ENCODE measurements at regions not wholly inside any gene's neighbourhood (a gene's known extent, or its start where the extent isn't known, plus 50 kb on each side); places are given as distances from the start of the nearest gene placed in this dataset.

DNA sequence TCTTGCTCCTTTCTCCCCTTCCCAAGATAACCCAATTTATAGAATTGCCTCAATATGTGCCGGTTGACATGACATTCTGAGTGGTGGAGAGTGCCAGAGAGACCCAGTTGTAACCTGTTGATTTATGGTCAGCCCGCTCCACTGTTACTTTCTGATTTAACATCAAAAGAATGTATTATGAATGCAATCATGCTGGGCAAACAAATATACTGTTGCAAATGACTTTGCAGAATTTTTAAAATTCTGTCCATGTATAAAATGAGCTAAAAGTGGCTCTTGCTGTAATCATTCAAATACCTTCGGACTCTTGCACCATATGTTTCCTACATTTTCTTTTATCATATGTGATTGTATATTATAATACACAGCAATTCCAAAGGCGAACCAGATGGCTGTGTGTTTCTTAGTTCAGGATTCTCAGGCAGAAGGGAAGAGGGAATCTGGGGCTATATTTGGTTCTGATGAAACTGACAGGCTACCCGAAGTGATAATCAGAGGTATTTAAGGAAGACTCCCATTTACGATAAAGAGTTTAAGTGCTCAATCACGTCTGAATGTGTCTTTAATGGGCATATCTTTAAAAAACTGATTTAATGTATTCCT, 131.7 kb downstream of the CLCN4 start:
- H3K36me3 ChIP-seq (ENCODE audit: insufficient read depth, low read length), result no peaks in the 10 kb centered on the region
- H3K4me3 ChIP-seq (ENCODE audit: low read length), result no peak overlapping the region
- no peak overlapping the region for H3K9ac ChIP-seq (ENCODE audit: low read depth, low read length)
- H3K27me3 ChIP-seq (ENCODE audit: control insufficient read depth, insufficient read depth, low read length), result no peaks in the 10 kb centered on the region
- H3K4me1 ChIP-seq (ENCODE audit: control insufficient read depth, insufficient read depth, low read length), result no peaks in the 10 kb centered on the region
- no peaks in the 10 kb centered on the region for H3K9me3 ChIP-seq (replicated peaks; ENCODE audit: low read length)
- H3K4me2 ChIP-seq (ENCODE audit: low read length), result no peak overlapping the region

GRCh38 chrX:10296576-10296975, 139.8 kb downstream of the CLCN4 start:
- Histone ChIP-seq H3K4me3 (ENCODE audit: low read length) (no peak overlapping the region), H3K4me2 (ENCODE audit: low read length) (no peak overlapping the region), H3K27me3 (ENCODE audit: control insufficient read depth, insufficient read depth, low read length) (no peaks in the 10 kb centered on the region), H3K9ac (ENCODE audit: low read depth, low read length) (no peak overlapping the region), H3K9me3 (replicated peaks; ENCODE audit: low read length) (peaks cover 4% of the 10 kb centered on the region), H3K36me3 (ENCODE audit: insufficient read depth, low read length) (no peaks in the 10 kb centered on the region), H3K4me1 (ENCODE audit: control insufficient read depth, insufficient read depth, low read length) (no peaks in the 10 kb centered on the region)

DNA sequence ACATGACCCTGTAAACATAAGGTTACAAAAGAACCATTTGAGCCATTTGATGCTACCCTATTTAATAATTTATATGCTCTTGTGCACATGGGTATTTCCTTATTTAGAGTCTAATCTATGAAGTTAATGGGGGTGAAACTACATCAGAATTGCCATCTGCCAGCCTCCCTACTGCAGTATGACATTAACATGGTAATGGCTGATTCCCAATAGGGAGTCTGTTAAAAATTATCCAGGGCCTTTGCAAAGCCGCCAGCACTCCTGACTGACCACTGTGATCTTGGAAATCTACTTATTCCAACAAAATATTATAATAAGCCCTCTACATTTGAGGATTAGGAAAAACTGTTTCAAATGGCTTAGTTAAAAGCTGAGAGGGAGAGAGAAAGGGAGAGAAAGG, 153.7 kb downstream of the CLCN4 start:
- no peak overlapping the region for H3K4me3 ChIP-seq (ENCODE audit: low read length)
- H3K36me3 ChIP-seq (ENCODE audit: insufficient read depth, low read length), result no peaks in the 10 kb centered on the region
- H3K27me3 ChIP-seq (ENCODE audit: control insufficient read depth, insufficient read depth, low read length), result no peaks in the 10 kb centered on the region
- no peaks in the 10 kb centered on the region for H3K4me1 ChIP-seq (ENCODE audit: control insufficient read depth, insufficient read depth, low read length)
- no peak overlapping the region for H3K9ac ChIP-seq (ENCODE audit: low read depth, low read length)
- no peak overlapping the region for H3K4me2 ChIP-seq (ENCODE audit: low read length)
- H3K9me3 ChIP-seq (replicated peaks; ENCODE audit: low read length), result no peaks in the 10 kb centered on the region

DNA sequence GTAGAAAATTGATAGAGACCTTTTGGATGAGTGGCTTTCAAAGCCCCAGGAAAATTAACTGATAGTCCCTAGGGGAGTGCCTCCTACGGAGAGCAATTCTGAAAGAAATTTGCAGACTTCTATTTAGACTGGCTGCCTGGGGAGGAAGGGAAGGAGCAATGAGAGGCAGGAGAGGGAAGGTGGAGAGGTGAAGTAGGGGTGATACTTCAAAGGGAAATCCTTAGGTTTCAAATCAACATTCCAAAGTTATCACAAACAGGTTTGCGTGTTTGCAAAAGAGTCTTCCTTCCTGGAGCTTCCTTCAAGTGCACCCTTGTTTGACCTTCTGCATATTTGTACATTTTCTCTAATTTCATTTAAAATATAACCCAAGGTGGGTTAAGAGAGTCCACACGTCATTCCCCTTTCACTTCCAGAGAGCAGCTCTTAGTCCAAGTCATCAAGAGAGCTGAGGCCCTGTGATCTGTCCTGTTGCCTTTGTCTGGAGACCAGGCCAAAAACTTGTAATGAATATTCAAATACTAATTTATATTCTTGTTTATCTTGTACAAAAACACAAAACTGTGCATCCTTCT, 157.8 kb downstream of the CLCN4 start:
- no peak overlapping the region for H3K9ac ChIP-seq (ENCODE audit: low read depth, low read length)
- H3K36me3 ChIP-seq (ENCODE audit: insufficient read depth, low read length), result no peaks in the 10 kb centered on the region
- H3K4me3 ChIP-seq (ENCODE audit: low read length), result no peak overlapping the region
- H3K9me3 ChIP-seq (replicated peaks; ENCODE audit: low read length), result no peaks in the 10 kb centered on the region
- H3K4me2 ChIP-seq (ENCODE audit: low read length), result no peak overlapping the region
- H3K4me1 ChIP-seq (ENCODE audit: control insufficient read depth, insufficient read depth, low read length), result no peaks in the 10 kb centered on the region
- H3K27me3 ChIP-seq (ENCODE audit: control insufficient read depth, insufficient read depth, low read length), result no peaks in the 10 kb centered on the region

GRCh38 chrX:10325611-10326010, 168.8 kb downstream of the CLCN4 start:
- Histone ChIP-seq H3K36me3 (ENCODE audit: insufficient read depth, low read length) (no peaks in the 10 kb centered on the region), H3K27me3 (ENCODE audit: control insufficient read depth, insufficient read depth, low read length) (no peaks in the 10 kb centered on the region)

GRCh38 chrX:10326578-10326977, 169.8 kb downstream of the CLCN4 start:
- H3K36me3 ChIP-seq (ENCODE audit: insufficient read depth, low read length), result no peaks in the 10 kb centered on the region
- no peak overlapping the region for H3K4me2 ChIP-seq (ENCODE audit: low read length)
- no peak overlapping the region for H3K4me3 ChIP-seq (ENCODE audit: low read length)
- H3K27me3 ChIP-seq (ENCODE audit: control insufficient read depth, insufficient read depth, low read length), result no peaks in the 10 kb centered on the region
- H3K9ac ChIP-seq (ENCODE audit: low read depth, low read length), result no peak overlapping the region
- peaks cover 13% of the 10 kb centered on the region for H3K4me1 ChIP-seq (ENCODE audit: control insufficient read depth, insufficient read depth, low read length)
- no peaks in the 10 kb centered on the region for H3K9me3 ChIP-seq (replicated peaks; ENCODE audit: low read length)

More at GRCh38 chrX:10325611-10326010, 168.8 kb downstream of the CLCN4 start:
- no peak overlapping the region for H3K4me3 ChIP-seq (ENCODE audit: low read length)
- H3K9me3 ChIP-seq (replicated peaks; ENCODE audit: low read length), result no peaks in the 10 kb centered on the region
- peaks cover 13% of the 10 kb centered on the region for H3K4me1 ChIP-seq (ENCODE audit: control insufficient read depth, insufficient read depth, low read length)
- no peak overlapping the region for H3K9ac ChIP-seq (ENCODE audit: low read depth, low read length)
- no peak overlapping the region for H3K4me2 ChIP-seq (ENCODE audit: low read length)

- no peaks in the 10 kb centered on the region for H3K9me3 ChIP-seq (replicated peaks; ENCODE audit: low read length)
- H3K4me1 ChIP-seq (ENCODE audit: control insufficient read depth, insufficient read depth, low read length), result peaks cover 13% of the 10 kb centered on the region
- H3K36me3 ChIP-seq (ENCODE audit: insufficient read depth, low read length), result no peaks in the 10 kb centered on the region
- H3K27me3 ChIP-seq (ENCODE audit: control insufficient read depth, insufficient read depth, low read length), result no peaks in the 10 kb centered on the region
- H3K4me3 ChIP-seq (ENCODE audit: low read length), result no peak overlapping the region
- no peak overlapping the region for H3K9ac ChIP-seq (ENCODE audit: low read depth, low read length)
- no peak overlapping the region for H3K4me2 ChIP-seq (ENCODE audit: low read length)
Measured at GRCh38 chrX:10327651-10328050, 170.9 kb downstream of the CLCN4 start.

- Histone ChIP-seq H3K36me3 (ENCODE audit: insufficient read depth, low read length) (no peaks in the 10 kb centered on the region), H3K4me1 (ENCODE audit: control insufficient read depth, insufficient read depth, low read length) (peaks cover 13% of the 10 kb centered on the region), H3K9me3 (replicated peaks; ENCODE audit: low read length) (no peaks in the 10 kb centered on the region), H3K27me3 (ENCODE audit: control insufficient read depth, insufficient read depth, low read length) (no peaks in the 10 kb centered on the region), H3K4me3 (ENCODE audit: low read length) (no peak overlapping the region), H3K9ac (ENCODE audit: low read depth, low read length) (no peak overlapping the region), H3K4me2 (ENCODE audit: low read length) (no peak overlapping the region)
Measured at GRCh38 chrX:10329984-10330383, 173.2 kb downstream of the CLCN4 start.

DNA sequence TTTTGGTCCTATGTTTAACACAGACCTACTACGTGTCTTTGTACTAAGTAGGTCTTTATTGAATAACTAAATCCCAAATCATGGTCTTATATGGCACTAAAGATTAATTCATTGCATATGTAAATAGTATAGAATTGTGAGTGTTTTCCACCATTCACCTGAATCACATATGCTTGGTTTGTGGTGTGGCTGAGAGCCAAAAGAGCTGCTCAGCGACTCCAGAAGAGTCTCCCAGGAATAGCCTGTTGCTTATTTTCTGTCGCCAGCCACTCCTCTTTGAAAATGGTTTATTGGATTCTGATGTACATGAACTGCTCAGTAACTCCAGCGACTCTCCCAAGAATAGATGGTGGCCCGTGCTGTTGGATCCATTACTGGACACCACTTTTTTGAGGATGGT, 184.5 kb downstream of the CLCN4 start:
- Histone ChIP-seq H3K4me3 (ENCODE audit: low read length) (no peak overlapping the region), H3K4me1 (ENCODE audit: control insufficient read depth, insufficient read depth, low read length) (no peaks in the 10 kb centered on the region), H3K27me3 (ENCODE audit: control insufficient read depth, insufficient read depth, low read length) (no peaks in the 10 kb centered on the region)

GRCh38 chrX:10350221-10350620, 193.4 kb downstream of the CLCN4 start:
- H3K9me3 ChIP-seq (replicated peaks; ENCODE audit: low read length), result no peaks in the 10 kb centered on the region
- H3K36me3 ChIP-seq (ENCODE audit: insufficient read depth, low read length), result no peaks in the 10 kb centered on the region
- no peak overlapping the region for H3K9ac ChIP-seq (ENCODE audit: low read depth, low read length)
- no peaks in the 10 kb centered on the region for H3K27me3 ChIP-seq (ENCODE audit: control insufficient read depth, insufficient read depth, low read length)
- H3K4me3 ChIP-seq (ENCODE audit: low read length), result no peak overlapping the region
- no peak overlapping the region for H3K4me2 ChIP-seq (ENCODE audit: low read length)
- no peaks in the 10 kb centered on the region for H3K4me1 ChIP-seq (ENCODE audit: control insufficient read depth, insufficient read depth, low read length)

More for the DNA sequence above, 184.5 kb downstream of the CLCN4 start:
- H3K4me2 ChIP-seq (ENCODE audit: low read length), result no peak overlapping the region
- H3K9me3 ChIP-seq (replicated peaks; ENCODE audit: low read length), result no peaks in the 10 kb centered on the region
- H3K9ac ChIP-seq (ENCODE audit: low read depth, low read length), result no peak overlapping the region
- H3K36me3 ChIP-seq (ENCODE audit: insufficient read depth, low read length), result no peaks in the 10 kb centered on the region

DNA sequence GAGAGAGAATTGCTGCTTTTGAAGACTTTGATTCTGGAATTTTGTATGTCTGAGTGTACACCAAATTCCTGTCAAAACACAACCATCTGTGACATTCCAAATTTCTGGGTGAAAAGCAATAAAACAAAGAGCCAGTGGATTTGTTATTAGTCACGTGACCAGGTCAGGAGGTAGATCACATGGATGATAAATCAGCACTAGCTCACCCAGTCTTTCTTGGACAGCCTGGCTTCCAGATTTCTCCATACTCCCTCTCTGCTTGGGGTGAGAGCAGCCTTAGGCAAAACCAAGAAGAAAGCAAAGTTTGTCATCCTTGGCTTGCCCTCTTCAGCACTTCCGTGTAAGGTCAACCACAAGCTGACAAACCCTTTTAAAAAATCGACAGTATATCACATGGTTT, 194.2 kb downstream of the CLCN4 start:
- Histone ChIP-seq H3K27me3 (ENCODE audit: control insufficient read depth, insufficient read depth, low read length) (no peaks in the 10 kb centered on the region), H3K9me3 (replicated peaks; ENCODE audit: low read length) (no peaks in the 10 kb centered on the region), H3K4me2 (ENCODE audit: low read length) (no peak overlapping the region), H3K9ac (ENCODE audit: low read depth, low read length) (no peak overlapping the region), H3K4me1 (ENCODE audit: control insufficient read depth, insufficient read depth, low read length) (no peaks in the 10 kb centered on the region), H3K36me3 (ENCODE audit: insufficient read depth, low read length) (no peaks in the 10 kb centered on the region), H3K4me3 (ENCODE audit: low read length) (no peak overlapping the region)

DNA sequence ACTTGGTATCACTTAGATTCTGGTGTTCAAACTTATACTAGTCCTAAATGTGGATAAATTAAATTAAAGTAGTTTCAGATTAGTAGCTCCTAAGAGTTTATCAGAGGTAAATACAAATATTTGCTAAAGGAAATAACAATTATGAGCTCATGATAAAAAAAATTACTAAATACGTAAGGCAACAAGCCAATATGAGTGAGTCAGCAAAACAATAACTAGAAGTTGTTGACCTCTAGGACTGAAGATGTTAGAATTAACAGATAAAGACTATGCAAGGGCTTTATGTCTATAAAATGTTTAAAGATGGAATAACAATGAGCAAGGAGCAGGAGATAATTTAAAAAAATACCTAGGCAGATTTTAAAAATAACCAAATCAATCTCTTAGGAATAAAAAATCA, 195.8 kb downstream of the CLCN4 start:
- Histone ChIP-seq H3K4me1 (ENCODE audit: control insufficient read depth, insufficient read depth, low read length) (no peaks in the 10 kb centered on the region), H3K4me2 (ENCODE audit: low read length) (no peak overlapping the region), H3K9me3 (replicated peaks; ENCODE audit: low read length) (no peaks in the 10 kb centered on the region), H3K36me3 (ENCODE audit: insufficient read depth, low read length) (no peaks in the 10 kb centered on the region), H3K4me3 (ENCODE audit: low read length) (no peak overlapping the region), H3K27me3 (ENCODE audit: control insufficient read depth, insufficient read depth, low read length) (no peaks in the 10 kb centered on the region), H3K9ac (ENCODE audit: low read depth, low read length) (no peak overlapping the region)

Measured in skeletal muscle satellite cell (primary cell).